Renal cortex interstitium (tissue), 11 donors: ENCODE measurements at regions not wholly inside any gene's neighbourhood (a gene's known extent, or its start where the extent isn't known, plus 50 kb on each side); places are given as distances from the start of the nearest gene placed in this dataset.
"Not testable (repeated sequence)": the region's sequence is repeated elsewhere in the genome, so short reads cannot be mapped to it uniquely, and the experiment has no call there.

Experiments
- DNase-seq, 11 donors: peaks; one replicate each; pipeline ENCODE4 v3.0.0-alpha.2; 2013; ENCODE audit warnings: low read depth in 9 of 11, low spot score in 4 of 11; ENCODE audit errors: extremely low read depth in 1 of 11

- DNase-seq, result peak in 2 of 11 donors; percentile 10 to 27
Observed at GRCh38 chr2:163155279-163155883, 316.8 kb upstream of the KCNH7 start.

- no peak for DNase-seq
Observed at GRCh38 chr2:163142618-163143017, 304.1 kb upstream of the KCNH7 start.

DNA sequence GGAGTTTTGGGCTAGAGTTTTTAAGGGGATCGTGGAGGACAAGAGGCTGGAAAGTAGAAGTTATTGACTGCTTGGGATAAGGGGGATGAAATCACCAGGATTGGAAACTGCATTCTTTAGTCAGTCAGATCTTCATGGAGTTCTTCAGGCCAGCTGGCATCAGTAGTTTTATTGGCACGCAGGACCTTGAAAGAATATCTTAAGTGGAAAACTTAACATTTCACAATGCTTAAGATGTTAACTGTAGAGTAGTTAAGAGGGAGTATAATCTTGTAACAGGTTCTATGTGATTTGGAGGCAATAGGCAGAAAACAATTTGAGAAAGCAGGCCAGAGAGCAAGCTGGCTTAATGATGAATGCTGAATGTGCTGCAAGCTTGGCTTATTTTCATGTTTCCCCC, 300.4 kb upstream of the KCNH7 start:
- DNase-seq, result no peak

DNA sequence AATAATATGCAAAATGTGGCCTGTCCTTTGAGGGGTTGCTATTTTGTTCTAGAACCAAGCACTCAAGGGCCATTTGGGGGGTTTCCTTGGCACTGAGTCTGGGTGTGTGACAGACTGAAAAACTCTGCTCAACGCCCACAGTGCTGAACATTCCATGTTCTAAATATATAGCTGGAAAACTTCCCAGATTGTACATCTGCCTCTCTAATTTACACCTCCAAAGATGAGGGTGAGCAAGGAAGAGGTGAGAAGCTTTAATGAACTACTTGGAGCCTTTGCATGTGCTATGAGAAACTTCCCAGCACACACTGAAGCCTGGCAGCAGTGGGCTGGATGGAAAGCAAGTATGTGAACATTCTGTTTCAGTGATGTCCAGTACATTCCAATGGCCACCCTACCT, 296.7 kb upstream of the KCNH7 start:
- no peak for DNase-seq

DNA sequence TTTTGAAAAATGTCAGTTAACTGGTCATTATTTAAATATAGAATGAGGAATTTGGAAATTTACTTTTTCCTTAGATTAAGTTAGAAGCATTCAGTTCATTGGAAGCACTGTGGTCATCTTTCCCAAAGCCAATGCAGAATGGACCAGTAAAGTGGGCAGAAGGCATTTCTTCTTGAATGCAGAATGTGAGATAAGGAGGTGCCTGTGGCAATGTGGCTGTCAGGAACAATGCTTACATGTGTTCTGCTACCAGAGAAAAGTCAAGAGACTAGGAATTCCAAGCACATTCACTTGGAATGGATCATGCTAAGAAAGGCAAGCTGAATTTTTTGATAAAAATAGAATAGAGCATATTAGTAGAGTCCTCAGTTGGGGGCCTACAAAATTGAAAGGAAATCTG, 295.0 kb upstream of the KCNH7 start:
- DNase-seq, result no peak

- DNase-seq, result peak in 1 of 11 donors; percentile 4
Observed at GRCh38 chr2:163132850-163133249, 294.3 kb upstream of the KCNH7 start.

GRCh38 chr2:163132207-163132606, 293.6 kb upstream of the KCNH7 start:
- DNase-seq, result not testable (repeated sequence)

- no peak for DNase-seq
Observed at GRCh38 chr2:163123526-163123925, 285.0 kb upstream of the KCNH7 start.

- no peak for DNase-seq
Observed at GRCh38 chr2:163122257-163122656, 283.7 kb upstream of the KCNH7 start.

DNA sequence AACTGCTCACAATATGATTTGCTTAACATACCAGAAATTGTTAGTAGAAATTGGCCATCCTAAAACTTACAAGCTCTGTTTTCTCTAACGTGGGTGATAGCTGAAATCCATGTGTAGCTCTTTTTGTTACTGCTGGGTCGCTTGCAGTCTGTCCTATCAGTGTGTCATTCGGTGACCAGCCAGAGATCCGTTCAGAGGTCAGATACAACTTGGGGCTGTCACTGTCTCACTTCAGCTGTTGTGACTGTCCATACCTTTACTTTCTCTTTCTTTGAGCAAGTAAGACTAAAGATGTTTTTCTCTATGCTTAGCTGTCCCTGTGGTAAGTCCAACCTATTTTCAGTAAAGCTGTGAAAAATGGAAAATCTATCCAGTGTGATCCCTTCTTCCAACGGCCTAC, 282.9 kb upstream of the KCNH7 start:
- DNase-seq, result no peak

GRCh38 chr2:163119966-163120365, 281.4 kb upstream of the KCNH7 start:
- peak in 1 of 11 donors; percentile 8 for DNase-seq

GRCh38 chr2:163086940-163087339, 248.4 kb upstream of the KCNH7 start:
- DNase-seq, result no peak

- DNase-seq, result not testable (repeated sequence)
Observed at GRCh38 chr2:163085366-163086024, 246.9 kb upstream of the KCNH7 start.

DNA sequence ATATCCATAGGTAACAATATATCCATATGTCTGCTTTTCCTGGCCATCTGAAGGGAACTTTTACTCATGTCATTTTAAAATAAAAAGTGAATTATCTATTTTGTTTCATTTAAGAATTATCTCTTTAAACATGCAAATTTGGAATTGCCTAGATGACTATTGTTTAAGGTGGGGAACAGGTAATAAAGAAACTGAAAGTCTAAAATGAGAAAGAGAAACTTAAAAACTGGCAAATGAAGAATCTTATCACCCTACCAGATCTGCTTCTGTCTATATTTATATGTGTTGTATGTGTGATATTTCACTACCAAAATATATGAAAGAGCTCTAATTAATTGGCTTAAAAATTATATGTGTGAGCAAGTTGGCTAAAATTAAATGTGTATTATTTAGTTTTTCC, 243.2 kb upstream of the KCNH7 start:
- DNase-seq, result no peak

DNA sequence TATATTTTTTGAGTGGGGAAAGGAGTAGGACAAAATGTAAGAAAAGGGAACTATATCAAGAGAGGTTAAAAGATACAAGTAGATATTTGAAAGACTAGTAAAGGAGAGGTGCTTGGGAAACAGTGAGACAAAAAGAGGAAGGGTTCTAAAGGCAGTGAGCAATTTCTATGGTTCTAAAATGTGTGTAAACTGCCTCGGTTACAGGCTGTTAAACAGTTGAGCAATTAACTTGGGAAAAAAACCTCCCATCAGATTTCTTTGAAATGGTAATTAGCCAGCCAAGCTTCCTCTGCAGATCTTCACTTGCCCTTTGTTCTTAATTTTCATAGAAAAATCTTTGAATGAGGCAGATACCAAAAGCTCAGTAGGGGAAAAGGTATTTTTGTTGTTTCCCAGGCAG, 238.7 kb upstream of the KCNH7 start:
- peak in 4 of 11 donors; percentile 0 to 7 (median 2) for DNase-seq

DNA sequence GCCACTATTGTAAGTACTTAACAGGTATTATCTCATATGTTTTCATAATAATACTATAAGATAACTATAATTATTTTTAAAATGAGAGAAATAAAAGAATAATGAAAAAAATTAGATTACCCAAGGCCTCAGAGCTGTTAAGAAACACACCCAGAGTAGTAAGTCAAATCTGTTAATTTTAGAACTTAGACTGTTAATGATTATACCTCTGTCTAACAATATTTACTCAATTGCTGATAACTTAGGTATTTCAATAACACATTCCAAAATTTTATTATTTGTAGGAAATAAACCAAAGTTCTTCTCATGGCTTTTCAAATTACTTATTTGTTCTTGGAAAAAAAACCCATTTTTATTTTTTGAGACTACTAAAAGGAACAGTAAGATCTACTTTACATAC, 227.5 kb upstream of the KCNH7 start:
- DNase-seq, result no peak

DNA sequence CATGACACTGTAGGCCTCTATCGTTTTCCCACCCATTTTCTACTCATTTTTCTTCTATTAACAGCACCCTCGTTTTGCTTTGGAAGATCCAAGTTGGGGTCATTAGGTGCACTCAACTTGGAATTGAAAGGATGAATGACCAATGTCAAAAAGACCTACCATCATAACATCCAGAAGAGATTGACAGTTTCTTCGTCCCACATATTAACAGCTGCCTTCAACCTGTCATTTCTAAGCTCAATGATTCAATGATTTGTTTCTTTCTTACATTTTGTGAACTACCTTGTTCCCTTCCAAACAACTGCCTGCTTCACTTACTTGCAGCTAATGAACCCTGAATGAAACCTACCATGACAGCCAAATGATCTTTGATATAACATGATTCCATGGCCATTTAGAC, 224.0 kb upstream of the KCNH7 start:
- DNase-seq, result no peak

GRCh38 chr2:163046615-163047014, 208.0 kb upstream of the KCNH7 start:
- no peak for DNase-seq

DNA sequence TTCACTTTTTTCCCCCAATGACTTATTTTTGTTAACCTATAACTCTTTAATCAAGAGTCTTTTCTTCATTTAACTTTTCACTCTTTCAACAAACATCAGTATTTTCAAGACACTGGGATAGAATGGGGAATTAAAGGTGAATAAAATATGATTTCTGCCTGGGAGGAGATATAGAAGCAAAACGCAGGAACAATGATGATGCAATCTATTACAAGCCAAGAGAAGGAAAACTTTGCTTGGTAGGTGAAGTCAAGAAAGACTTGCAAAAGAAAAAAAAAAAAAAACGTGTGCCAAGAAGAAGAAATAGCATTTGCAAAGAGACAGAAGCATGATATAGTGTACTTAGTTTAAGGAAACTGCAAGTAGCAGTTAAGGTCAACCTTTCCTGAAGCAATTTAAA, 207.3 kb upstream of the KCNH7 start:
- DNase-seq, result no peak

GRCh38 chr2:163044114-163044513, 205.5 kb upstream of the KCNH7 start:
- no peak for DNase-seq

- DNase-seq, result no peak
Observed at GRCh38 chr2:163043201-163043600, 204.6 kb upstream of the KCNH7 start.
